Activated T-helper 1 cell treated with anti-CD3 and anti-CD28 coated beads, Interleukin-12 subunit alpha, Interleukin-12 subunit beta, Interleukin-2, Interleukin-4 antibody, amounts not matched to agents 30 ng/mL and 10 ng/mL and 1 ng/mL, durations not matched to agents 14 hours and 24 hours and 36 hours (primary cell): ENCODE measurements at regions not wholly inside any gene's neighbourhood (a gene's known extent, or its start where the extent isn't known, plus 50 kb on each side); places are given as distances from the start of the nearest gene placed in this dataset.
"Not testable (repeated sequence)": the region's sequence is repeated elsewhere in the genome, so short reads cannot be mapped to it uniquely, and the experiment has no call there.

ENCODE experiments used
- DNase-seq: peaks from one replicate; pipeline ENCODE4 v3.0.0; 2021; ENCODE audit warnings: low spot score
- H3K27ac Mint-ChIP-seq: one replicate; pipeline ENCODE4 v1.8.0; 2021; ENCODE audit warnings: mild to moderate bottlenecking, mixed read lengths
- H3K27me3 Mint-ChIP-seq: one replicate; pipeline ENCODE4 v1.8.0; 2022; ENCODE audit warnings: mild to moderate bottlenecking, moderate library complexity, mixed read lengths; ENCODE audit not compliant: insufficient read depth
- H3K36me3 Mint-ChIP-seq: one replicate; pipeline ENCODE4 v1.8.0; 2021; ENCODE audit warnings: low read depth, mixed read lengths
- H3K4me1 Mint-ChIP-seq: one replicate; pipeline ENCODE4 v1.8.0; 2021; ENCODE audit warnings: low read depth, mixed read lengths
- H3K4me3 Mint-ChIP-seq: one replicate; pipeline ENCODE4 v1.8.0; 2021; ENCODE audit warnings: mild to moderate bottlenecking, moderate library complexity, mixed read lengths
- H3K9me3 Mint-ChIP-seq: one replicate; pipeline ENCODE4 v1.8.0; 2021; ENCODE audit warnings: mixed read lengths
- intact Hi-C: fragments of 100-400 bp; cut with micrococcal nuclease; formaldehyde crosslinking; loops from one replicate; pipeline ENCODE4 v1.15.1; 2024

- Mint-ChIP-seq H3K9me3 (peaks cover 7% of the 10 kb centered on the region), H3K36me3 (no peaks in the 10 kb centered on the region), H3K4me3 (no peak overlapping the region), H3K27me3 (no peaks in the 10 kb centered on the region), H3K27ac (no peak overlapping the region), H3K4me1 (no peaks in the 10 kb centered on the region)
- DNase-seq: no peak
- intact Hi-C loops: no loop called here
These were observed 99.6 kb downstream of the C11orf87 start for GRCh38 chr11:109521571-109522086.

- intact Hi-C loops: no loop called here
- H3K27ac Mint-ChIP-seq: no peak overlapping the region
- H3K27me3 Mint-ChIP-seq: no peaks in the 10 kb centered on the region
- peaks cover 7% of the 10 kb centered on the region for H3K9me3 Mint-ChIP-seq
- H3K4me1 Mint-ChIP-seq: no peaks in the 10 kb centered on the region
- H3K4me3 Mint-ChIP-seq: no peak overlapping the region
- no peaks in the 10 kb centered on the region for H3K36me3 Mint-ChIP-seq
- DNase-seq: no peak
These were observed 100.2 kb downstream of the C11orf87 start for GRCh38 chr11:109522116-109522755.

- H3K4me3 Mint-ChIP-seq, intact Hi-C loops, H3K4me1 Mint-ChIP-seq, H3K27me3 Mint-ChIP-seq, H3K27ac Mint-ChIP-seq, H3K36me3 Mint-ChIP-seq, DNase-seq, H3K9me3 Mint-ChIP-seq: not testable (repeated sequence)
These were observed 103.6 kb downstream of the C11orf87 start for GRCh38 chr11:109525636-109526035.

- H3K9me3 Mint-ChIP-seq: peaks cover 7% of the 10 kb centered on the region
- H3K27ac Mint-ChIP-seq: no peak overlapping the region
- H3K36me3 Mint-ChIP-seq: no peaks in the 10 kb centered on the region
- no peaks in the 10 kb centered on the region for H3K27me3 Mint-ChIP-seq
- H3K4me1 Mint-ChIP-seq: no peaks in the 10 kb centered on the region
- intact Hi-C loops: no loop called here
- no peak for DNase-seq
- H3K4me3 Mint-ChIP-seq: no peak overlapping the region
These were observed 104.1 kb downstream of the C11orf87 start for GRCh38 chr11:109526061-109526460.

GRCh38 chr11:109526931-109527330, 104.9 kb downstream of the C11orf87 start:
- Mint-ChIP-seq H3K4me1 (no peaks in the 10 kb centered on the region), H3K27me3 (no peaks in the 10 kb centered on the region), H3K4me3 (no peak overlapping the region), H3K9me3 (peaks cover 7% of the 10 kb centered on the region), H3K27ac (no peak overlapping the region), H3K36me3 (no peaks in the 10 kb centered on the region)
- intact Hi-C loops: no loop called here
- DNase-seq: no peak

GRCh38 chr11:109527496-109527895, 105.5 kb downstream of the C11orf87 start:
- intact Hi-C loops: no loop called here

GRCh38 chr11:109547356-109548027, 125.5 kb downstream of the C11orf87 start:
- no peaks in the 10 kb centered on the region for H3K4me1 Mint-ChIP-seq

More at GRCh38 chr11:109527496-109527895, 105.5 kb downstream of the C11orf87 start:
- no peak overlapping the region for H3K27ac Mint-ChIP-seq
- H3K36me3 Mint-ChIP-seq: no peaks in the 10 kb centered on the region
- H3K27me3 Mint-ChIP-seq: no peaks in the 10 kb centered on the region
- DNase-seq: no peak
- no peaks in the 10 kb centered on the region for H3K4me1 Mint-ChIP-seq
- H3K4me3 Mint-ChIP-seq: no peak overlapping the region
- H3K9me3 Mint-ChIP-seq: peaks cover 7% of the 10 kb centered on the region

GRCh38 chr11:109552376-109552775, 130.4 kb downstream of the C11orf87 start:
- Mint-ChIP-seq H3K9me3 (no peaks in the 10 kb centered on the region), H3K4me3 (no peak overlapping the region), H3K4me1 (no peaks in the 10 kb centered on the region), H3K27me3 (no peaks in the 10 kb centered on the region), H3K27ac (no peak overlapping the region), H3K36me3 (no peaks in the 10 kb centered on the region)
- intact Hi-C loops: no loop called here
- DNase-seq: no peak

More at GRCh38 chr11:109547356-109548027, 125.5 kb downstream of the C11orf87 start:
- Mint-ChIP-seq H3K4me3 (no peak overlapping the region), H3K27me3 (no peaks in the 10 kb centered on the region), H3K36me3 (no peaks in the 10 kb centered on the region), H3K9me3 (no peaks in the 10 kb centered on the region), H3K27ac (no peak overlapping the region)
- intact Hi-C loops: no loop called here
- DNase-seq: no peak

- no peak overlapping the region for H3K4me3 Mint-ChIP-seq
- H3K4me1 Mint-ChIP-seq: no peaks in the 10 kb centered on the region
- no peaks in the 10 kb centered on the region for H3K9me3 Mint-ChIP-seq
- H3K36me3 Mint-ChIP-seq: no peaks in the 10 kb centered on the region
- DNase-seq: no peak
- H3K27me3 Mint-ChIP-seq: no peaks in the 10 kb centered on the region
- intact Hi-C loops: no loop called here
- no peak overlapping the region for H3K27ac Mint-ChIP-seq
These were observed 131.3 kb downstream of the C11orf87 start for GRCh38 chr11:109553284-109553683.

- H3K9me3 Mint-ChIP-seq: no peaks in the 10 kb centered on the region
- no peak overlapping the region for H3K27ac Mint-ChIP-seq
- H3K36me3 Mint-ChIP-seq: no peaks in the 10 kb centered on the region
- intact Hi-C loops: no loop called here
- no peak overlapping the region for H3K4me3 Mint-ChIP-seq
- no peaks in the 10 kb centered on the region for H3K4me1 Mint-ChIP-seq
- no peak for DNase-seq
- H3K27me3 Mint-ChIP-seq: no peaks in the 10 kb centered on the region
These were observed 133.0 kb downstream of the C11orf87 start for GRCh38 chr11:109554951-109555350.

- DNase-seq: no peak
- no peaks in the 10 kb centered on the region for H3K4me1 Mint-ChIP-seq
- H3K27me3 Mint-ChIP-seq: no peaks in the 10 kb centered on the region
- intact Hi-C loops: no loop called here
- H3K27ac Mint-ChIP-seq: no peak overlapping the region
- H3K4me3 Mint-ChIP-seq: no peak overlapping the region
- peaks cover 11% of the 10 kb centered on the region for H3K9me3 Mint-ChIP-seq
- H3K36me3 Mint-ChIP-seq: no peaks in the 10 kb centered on the region
These were observed 142.3 kb downstream of the C11orf87 start for GRCh38 chr11:109564241-109564640.

GRCh38 chr11:109582470-109582869, 160.5 kb downstream of the C11orf87 start:
- Mint-ChIP-seq H3K9me3 (peaks cover 3% of the 10 kb centered on the region), H3K36me3 (no peaks in the 10 kb centered on the region), H3K27ac (no peak overlapping the region), H3K27me3 (no peaks in the 10 kb centered on the region), H3K4me3 (no peak overlapping the region), H3K4me1 (no peaks in the 10 kb centered on the region)
- intact Hi-C loops: no loop called here
- no peak for DNase-seq
